ENCODE measurements at regions not wholly inside any gene's neighbourhood (a gene's known extent, or its start where the extent isn't known, plus 50 kb on each side); places are given as distances from the start of the nearest gene placed in this dataset.

- TF ChIP-seq POLR2A (IDR thresholded peaks at IDR 0.05) (no peak), CTCF (IDR thresholded peaks at IDR 0.05) (no peak), POLR2AphosphoS5 (IDR thresholded peaks at IDR 0.05) (no peak)
Observed at GRCh38 chr1:216805953-216806352, 82.7 kb upstream of the ESRRG start.

All from prostate gland (tissue), 2 donors.